ENCODE measurements at regions not wholly inside any gene's neighbourhood (a gene's known extent, or its start where the extent isn't known, plus 50 kb on each side); places are given as distances from the start of the nearest gene placed in this dataset.
A peak's percentile ranks its signal among the peaks of the same experiment; 100 is the strongest.

DNA sequence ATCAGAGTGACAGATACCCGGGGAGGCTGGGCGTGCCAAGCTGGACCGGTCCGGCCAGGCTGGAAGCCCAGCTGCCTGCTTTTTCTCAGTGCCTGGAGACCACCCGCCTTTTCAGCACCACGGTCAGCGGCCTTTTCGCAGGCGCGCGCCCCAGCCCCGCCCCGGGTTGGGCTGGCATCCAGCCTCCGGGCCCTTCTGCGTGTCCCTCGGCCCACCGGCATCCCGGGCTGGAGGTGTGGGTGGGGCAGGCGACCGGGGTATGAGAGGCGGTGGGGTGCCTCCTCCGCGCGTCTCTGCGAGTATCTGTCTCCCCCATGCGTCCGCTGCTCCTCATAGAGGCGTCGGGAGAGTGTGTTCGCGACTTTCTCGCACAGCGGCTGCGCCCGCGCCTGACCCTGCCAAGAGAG, 102.5 kb downstream of the MRM1 start:
- H3K4me1 ChIP-seq (ENCODE audit: control insufficient read depth in 1 of 2, insufficient read depth in 2 of 2, low read length in 2 of 2): no peaks in the 10 kb centered on the region
- H3K9me3 ChIP-seq (ENCODE audit: control insufficient read depth in 1 of 2, insufficient read depth in 1 of 2, low read depth in 1 of 2, low read length in 2 of 2): no peaks in the 10 kb centered on the region
- H3K79me2 ChIP-seq (ENCODE audit: insufficient read depth, low read length): no peaks in the 10 kb centered on the region
- H3K4me3 ChIP-seq (replicated peaks in 1 of 2; ENCODE audit: low read depth in 1 of 2, low read length in 2 of 2): no peak overlapping the region
- no peaks in the 10 kb centered on the region for H4K20me1 ChIP-seq (ENCODE audit: insufficient read depth)
- RAD21 ChIA-PET (ENCODE audit: low non-redundant PET in 1 of 2, low total read pairs in 2 of 2, uncharacterized antibody in 2 of 2, unreplicated experiment in 2 of 2): no interaction called here
- POLR2A ChIA-PET: no interaction called here
- H3K36me3 ChIP-seq (ENCODE audit: control insufficient read depth in 1 of 2, insufficient read depth in 2 of 2, low read length in 2 of 2): no peaks in the 10 kb centered on the region
- no peak overlapping the region for H3K4me2 ChIP-seq (ENCODE audit: low read length)
- peaks cover 18% of the 10 kb centered on the region for H3K27me3 ChIP-seq (ENCODE audit: insufficient read depth, low read length)
- H3K9me2 ChIP-seq (ENCODE audit: insufficient read depth): no peaks in the 10 kb centered on the region
- DNase-seq (ENCODE audit: low read depth, low spot score) (no peak), ATAC-seq (no peak)
- H3K27ac ChIP-seq (ENCODE audit: low read depth, low read length): no peak overlapping the region
- TF ChIP-seq, protein P1, sequence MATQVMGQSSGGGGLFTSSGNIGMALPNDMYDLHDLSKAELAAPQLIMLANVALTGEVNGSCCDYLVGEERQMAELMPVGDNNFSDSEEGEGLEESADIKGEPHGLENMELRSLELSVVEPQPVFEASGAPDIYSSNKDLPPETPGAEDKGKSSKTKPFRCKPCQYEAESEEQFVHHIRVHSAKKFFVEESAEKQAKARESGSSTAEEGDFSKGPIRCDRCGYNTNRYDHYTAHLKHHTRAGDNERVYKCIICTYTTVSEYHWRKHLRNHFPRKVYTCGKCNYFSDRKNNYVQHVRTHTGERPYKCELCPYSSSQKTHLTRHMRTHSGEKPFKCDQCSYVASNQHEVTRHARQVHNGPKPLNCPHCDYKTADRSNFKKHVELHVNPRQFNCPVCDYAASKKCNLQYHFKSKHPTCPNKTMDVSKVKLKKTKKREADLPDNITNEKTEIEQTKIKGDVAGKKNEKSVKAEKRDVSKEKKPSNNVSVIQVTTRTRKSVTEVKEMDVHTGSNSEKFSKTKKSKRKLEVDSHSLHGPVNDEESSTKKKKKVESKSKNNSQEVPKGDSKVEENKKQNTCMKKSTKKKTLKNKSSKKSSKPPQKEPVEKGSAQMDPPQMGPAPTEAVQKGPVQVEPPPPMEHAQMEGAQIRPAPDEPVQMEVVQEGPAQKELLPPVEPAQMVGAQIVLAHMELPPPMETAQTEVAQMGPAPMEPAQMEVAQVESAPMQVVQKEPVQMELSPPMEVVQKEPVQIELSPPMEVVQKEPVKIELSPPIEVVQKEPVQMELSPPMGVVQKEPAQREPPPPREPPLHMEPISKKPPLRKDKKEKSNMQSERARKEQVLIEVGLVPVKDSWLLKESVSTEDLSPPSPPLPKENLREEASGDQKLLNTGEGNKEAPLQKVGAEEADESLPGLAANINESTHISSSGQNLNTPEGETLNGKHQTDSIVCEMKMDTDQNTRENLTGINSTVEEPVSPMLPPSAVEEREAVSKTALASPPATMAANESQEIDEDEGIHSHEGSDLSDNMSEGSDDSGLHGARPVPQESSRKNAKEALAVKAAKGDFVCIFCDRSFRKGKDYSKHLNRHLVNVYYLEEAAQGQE (IDR thresholded peaks at IDR 0.05; ENCODE audit: low read depth): peak; percentile 76
- TF ChIP-seq CEBPB (IDR thresholded peaks at IDR 0.05; ENCODE audit: low read depth) (no peak), EZH2 (IDR thresholded peaks at IDR 0.05) (no peak), SP1 (IDR thresholded peaks at IDR 0.05; ENCODE audit: low read depth) (no peak), SIN3A (IDR thresholded peaks at IDR 0.05; ENCODE audit: low read depth) (no peak)
- TF ChIP-seq, protein P2, sequence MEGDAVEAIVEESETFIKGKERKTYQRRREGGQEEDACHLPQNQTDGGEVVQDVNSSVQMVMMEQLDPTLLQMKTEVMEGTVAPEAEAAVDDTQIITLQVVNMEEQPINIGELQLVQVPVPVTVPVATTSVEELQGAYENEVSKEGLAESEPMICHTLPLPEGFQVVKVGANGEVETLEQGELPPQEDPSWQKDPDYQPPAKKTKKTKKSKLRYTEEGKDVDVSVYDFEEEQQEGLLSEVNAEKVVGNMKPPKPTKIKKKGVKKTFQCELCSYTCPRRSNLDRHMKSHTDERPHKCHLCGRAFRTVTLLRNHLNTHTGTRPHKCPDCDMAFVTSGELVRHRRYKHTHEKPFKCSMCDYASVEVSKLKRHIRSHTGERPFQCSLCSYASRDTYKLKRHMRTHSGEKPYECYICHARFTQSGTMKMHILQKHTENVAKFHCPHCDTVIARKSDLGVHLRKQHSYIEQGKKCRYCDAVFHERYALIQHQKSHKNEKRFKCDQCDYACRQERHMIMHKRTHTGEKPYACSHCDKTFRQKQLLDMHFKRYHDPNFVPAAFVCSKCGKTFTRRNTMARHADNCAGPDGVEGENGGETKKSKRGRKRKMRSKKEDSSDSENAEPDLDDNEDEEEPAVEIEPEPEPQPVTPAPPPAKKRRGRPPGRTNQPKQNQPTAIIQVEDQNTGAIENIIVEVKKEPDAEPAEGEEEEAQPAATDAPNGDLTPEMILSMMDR (IDR thresholded peaks at IDR 0.05 in 2 of 3, conservative IDR thresholded peaks at IDR 0.05 in 1 of 3; ENCODE audit: borderline replicate concordance in 1 of 3, insufficient read depth in 1 of 3, low read depth in 2 of 3, low read length in 2 of 3): no peak
- BruUV-seq (replicated peaks): no TSS peak
- H2AFZ ChIP-seq (ENCODE audit: low read depth, low read length, poor library complexity, severe bottlenecking): no peak overlapping the region
- CTCF ChIA-PET: no interaction called here
- intact Hi-C loops (cut with micrococcal nuclease): loop anchor here (10.0 kb wide), 1 partner anchor 81 kb away; no protein-coding TSS in a partner anchor
- H3K9ac ChIP-seq (ENCODE audit: low read length): no peak overlapping the region
